GM21576 (cell line): ENCODE measurements at regions not wholly inside any gene's neighbourhood (a gene's known extent, or its start where the extent isn't known, plus 50 kb on each side); places are given as distances from the start of the nearest gene placed in this dataset.

Source experiments
- ATAC-seq: cut with Tn5 transposase; IDR thresholded peaks from one replicate; pipeline ENCODE4 v1.9.1; 2021; ENCODE audit warnings: mild to moderate bottlenecking, moderate library complexity; ENCODE audit not compliant: unreplicated experiment

GRCh38 chr14:86505808-86506207, 975.9 kb downstream of the FLRT2 start:
- no peak for ATAC-seq

DNA sequence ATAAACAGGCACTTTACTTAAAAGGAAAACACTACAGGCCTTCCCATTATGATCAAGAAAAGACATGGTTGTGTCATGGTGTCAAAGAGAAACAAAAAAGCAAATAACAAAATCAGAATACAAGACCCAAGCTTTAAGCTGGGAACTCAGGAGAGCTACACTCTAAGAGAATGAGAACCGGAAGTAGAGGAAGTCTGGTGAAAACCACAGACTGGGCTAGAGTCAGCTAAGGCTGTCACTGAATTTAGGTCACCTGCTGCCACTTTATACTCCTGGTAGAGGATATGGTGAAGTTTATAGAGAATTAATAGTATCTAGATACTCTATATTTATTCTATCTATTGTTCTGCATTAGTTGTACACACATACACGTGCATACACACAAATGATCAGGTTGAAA, 971.7 kb downstream of the FLRT2 start:
- ATAC-seq: no peak

DNA sequence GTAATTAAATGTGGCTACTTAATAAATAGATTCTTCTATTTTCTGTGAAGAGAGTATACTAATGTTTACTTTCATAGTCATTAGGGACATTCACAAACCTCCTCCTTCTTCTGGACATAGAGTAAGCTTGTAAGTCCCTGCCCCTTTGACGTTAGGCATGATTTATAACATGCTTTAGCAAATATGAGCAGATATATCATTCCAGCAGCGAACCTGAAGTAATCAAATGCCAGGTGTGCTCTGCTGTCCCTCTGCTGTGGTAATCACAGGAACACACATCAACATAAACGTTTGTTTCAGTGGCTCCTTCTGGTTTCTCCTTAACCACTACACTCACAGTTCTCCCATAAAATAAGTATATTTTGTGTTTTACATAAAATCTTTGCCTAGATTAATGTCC, 961.8 kb downstream of the FLRT2 start:
- no peak for ATAC-seq

GRCh38 chr14:86481104-86481503, 951.2 kb downstream of the FLRT2 start:
- ATAC-seq: no peak

- no peak for ATAC-seq
Observed at GRCh38 chr14:86464341-86464740, 934.4 kb downstream of the FLRT2 start.

GRCh38 chr14:86462193-86462753, 932.3 kb downstream of the FLRT2 start:
- ATAC-seq: no peak

GRCh38 chr14:86457481-86458135, 927.7 kb downstream of the FLRT2 start:
- ATAC-seq: no peak

- ATAC-seq: no peak
Observed at GRCh38 chr14:86450085-86450484, 920.1 kb downstream of the FLRT2 start.

DNA sequence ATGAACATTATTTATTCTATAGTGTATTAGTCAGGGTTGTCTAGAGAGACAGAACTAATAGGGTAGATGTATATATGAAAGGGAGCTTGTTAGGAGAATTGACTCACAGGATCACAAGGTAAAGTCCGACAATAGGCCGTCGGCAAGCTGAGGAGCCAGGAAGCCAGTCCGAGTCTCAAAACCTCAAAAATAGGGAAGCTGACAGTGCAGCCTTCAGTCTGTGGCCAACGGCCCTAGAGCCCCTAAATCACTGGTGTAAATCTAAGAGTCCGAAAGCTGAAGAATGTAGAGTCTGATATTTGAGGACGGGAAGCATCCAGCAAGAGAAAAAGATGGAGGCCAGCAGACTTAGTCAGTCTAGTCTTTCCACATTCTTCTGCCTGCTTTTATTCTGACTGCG, 912.2 kb downstream of the FLRT2 start:
- no peak for ATAC-seq

DNA sequence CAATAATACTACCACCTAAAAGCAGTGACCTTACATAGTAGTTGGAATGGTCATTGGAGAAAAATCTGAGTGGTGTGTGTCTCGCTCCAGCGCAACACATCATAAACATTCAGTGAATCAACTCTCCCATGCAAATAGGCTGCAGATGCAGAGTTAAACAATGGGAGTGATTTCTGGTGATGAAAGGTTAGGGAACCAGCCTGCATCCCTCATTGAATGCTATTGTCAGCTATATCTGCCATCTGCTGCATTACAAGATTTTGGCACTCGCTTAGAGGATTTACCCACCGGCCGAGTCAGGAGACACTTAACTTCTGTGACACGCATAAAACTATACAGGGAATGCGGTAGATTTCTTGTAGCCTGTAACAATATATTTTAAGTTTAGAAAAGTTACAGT, 900.9 kb downstream of the FLRT2 start:
- no peak for ATAC-seq

GRCh38 chr14:86423214-86423613, 893.3 kb downstream of the FLRT2 start:
- ATAC-seq: no peak

DNA sequence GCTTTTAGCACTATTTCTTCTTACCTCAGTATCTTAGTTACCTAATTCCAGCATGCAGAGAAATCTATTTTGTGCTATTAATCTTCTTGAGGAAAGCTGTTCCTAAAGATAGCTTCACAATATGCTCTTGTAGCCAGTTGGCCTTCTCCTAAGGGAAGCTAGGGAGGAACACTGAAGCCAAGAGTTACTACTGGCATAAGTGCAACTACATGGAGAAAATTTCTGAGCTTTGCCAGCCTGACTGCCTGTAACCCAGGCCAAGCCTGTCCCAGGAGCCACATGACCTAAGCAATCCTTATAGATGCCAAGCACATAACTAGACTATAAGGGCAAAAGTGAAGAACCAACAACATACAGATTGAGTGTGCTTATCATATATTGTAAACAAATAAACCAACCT, 890.2 kb downstream of the FLRT2 start:
- no peak for ATAC-seq

DNA sequence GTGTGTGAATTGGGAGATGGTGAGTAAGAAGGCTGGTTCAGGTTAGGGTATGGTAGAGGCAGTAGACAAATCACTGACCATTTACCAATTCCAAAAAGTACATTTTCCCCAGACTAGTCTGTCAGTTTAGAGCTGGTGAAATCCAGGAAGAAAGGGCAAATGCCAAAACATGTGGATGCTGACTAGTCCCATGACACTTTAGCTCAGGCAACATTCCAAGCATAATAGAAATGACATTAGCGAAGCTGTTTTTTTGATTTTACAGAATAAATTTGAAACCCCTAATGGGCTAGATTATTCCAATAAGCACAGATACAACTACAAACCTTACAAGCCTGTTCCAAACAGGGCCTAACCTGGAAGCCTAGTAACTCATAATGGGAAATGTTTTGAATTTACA, 884.2 kb downstream of the FLRT2 start:
- ATAC-seq: no peak

DNA sequence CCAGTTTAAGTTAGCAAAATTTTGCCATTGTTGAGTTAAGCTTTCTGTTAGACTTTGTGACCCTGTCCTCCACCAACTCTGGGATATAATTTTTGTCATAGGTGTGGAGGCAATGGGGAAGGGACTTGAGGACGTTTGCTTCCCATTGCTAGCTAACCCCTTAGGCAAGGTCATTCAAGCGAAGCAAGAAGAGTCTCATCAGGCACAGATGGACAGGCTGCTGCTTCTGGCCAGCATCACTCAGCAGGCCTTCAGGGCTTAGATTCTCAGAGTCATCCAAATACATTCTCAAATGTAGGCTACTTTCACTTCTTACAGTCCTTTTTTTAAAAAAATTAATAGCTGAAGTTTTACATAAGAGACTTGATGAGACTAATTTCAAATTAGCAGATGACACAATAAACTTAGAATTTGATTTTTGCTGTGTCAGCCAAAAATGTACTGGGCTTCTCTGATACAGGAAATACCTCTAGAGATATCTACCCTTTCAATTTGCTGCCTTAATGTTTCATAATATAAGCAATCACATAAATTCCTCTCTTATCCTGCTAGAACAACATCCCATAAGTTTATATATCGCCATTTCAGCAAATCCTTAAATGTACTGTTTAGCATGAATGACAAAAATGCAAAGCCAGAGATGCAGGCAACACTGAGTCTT, 875.2 kb downstream of the FLRT2 start:
- no peak for ATAC-seq

DNA sequence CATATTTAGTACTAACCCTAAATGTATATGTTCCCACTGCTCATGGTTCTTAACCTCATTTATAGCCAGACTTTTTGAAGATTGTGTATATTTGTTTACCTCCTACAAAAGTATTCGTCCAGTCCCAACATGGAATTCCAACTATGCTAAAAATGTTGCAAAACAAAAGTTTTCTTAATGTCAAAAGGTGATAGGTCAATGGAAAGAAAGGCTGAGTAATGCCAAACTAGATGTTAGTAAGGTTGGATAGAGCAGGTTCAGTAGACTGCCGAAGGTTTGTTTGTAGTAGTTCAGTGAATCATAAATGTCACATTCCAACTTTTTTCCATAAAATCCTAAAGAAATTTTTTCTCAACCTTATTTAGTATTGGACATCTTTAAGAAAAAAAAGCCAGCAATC, 874.5 kb downstream of the FLRT2 start:
- no peak for ATAC-seq

DNA sequence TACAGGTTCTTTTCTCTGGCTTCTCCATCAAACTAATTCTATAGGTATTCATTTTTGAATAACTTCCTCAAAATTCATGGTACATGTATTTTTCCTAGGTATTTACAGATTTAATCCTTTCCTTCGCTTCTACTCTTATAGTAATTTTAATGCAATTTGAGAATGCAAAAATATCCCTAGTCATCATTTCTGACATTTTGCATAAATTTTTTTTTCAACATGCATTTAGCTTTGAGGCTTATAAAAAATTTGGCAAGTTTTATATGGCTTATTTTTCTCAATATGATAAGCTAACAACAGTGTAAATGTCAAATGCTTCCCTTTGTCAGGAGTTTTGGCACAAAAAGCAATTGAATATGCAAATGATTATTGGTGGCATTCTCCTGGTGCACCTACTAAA, 872.6 kb downstream of the FLRT2 start:
- no peak for ATAC-seq

DNA sequence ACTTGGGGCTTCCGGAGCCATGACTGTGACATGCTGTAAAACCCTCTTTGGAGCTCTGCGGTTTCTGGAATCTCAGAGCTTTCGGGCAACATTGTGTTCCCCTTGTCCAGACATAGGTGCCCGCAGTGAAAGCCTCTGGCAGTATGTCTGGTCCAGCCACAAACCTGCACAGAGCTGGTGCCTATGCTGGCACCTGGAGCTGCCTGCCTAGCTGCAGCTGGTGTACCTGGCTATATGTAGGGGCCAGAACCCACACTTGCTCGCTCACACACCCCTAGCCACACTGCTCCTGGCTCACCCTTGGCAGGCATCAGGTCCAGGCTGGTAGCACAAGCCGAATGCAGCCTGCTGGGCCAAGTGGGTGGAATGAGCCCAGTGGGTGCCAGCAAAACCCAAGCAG, 861.1 kb downstream of the FLRT2 start:
- no peak for ATAC-seq

DNA sequence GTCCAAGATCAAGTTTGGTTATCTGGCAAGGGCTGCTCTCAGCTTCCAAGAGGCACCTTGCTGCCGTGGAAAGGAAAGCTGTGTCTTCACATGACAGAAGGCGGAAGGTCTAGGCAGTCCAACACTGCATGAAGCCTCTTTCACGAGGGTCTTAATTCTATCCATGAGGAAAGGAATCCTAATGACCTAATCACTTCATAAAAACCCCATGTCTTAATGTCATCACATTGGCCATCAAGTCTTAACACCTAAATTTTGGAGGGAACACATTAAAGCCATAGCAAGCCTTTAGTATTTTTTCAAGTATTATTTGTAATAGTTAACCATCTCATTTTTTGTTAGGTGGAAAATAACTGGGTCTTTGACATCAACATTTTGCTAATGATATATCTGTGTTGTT, 858.3 kb downstream of the FLRT2 start:
- no peak for ATAC-seq

DNA sequence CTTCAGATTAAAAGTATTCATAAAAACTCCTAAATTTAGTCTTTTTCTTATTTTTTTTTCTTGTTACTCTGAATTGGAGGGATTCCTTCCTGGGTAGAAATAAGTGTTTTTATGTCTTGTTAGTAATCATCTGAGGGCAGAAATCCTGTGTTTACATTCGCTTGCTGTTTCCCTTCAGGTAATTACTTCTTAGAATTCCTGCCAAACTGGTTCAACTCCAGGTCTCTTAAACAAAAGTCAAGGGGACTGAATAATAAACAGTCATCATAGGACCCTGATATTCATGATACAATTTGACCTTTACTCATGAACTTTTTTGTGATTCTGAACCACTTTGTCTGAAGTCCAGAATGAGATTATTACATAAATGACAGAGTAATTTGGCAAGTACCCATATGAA, 843.9 kb downstream of the FLRT2 start:
- no peak for ATAC-seq

DNA sequence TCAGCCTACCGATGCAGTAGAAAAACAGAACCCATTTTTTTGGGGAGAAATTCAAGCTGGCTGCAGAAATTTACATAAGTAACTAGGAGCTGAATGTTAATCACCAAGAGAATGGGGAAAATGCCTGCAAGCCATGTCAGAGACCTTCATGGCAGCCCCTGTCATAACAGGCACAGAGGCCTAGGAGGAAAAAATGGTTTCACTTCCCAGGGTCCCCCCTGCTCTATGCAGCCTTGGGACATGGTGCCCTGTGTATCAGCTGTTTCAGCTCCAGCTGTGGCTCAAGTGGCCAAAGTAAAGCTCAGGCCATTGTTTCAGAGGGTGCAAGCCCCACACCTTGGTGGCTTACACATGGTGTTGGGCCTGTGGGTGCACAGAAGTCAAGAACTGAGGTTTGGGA, 842.5 kb downstream of the FLRT2 start:
- no peak for ATAC-seq

GRCh38 chr14:86364634-86365033, 834.7 kb downstream of the FLRT2 start:
- ATAC-seq: no peak

DNA sequence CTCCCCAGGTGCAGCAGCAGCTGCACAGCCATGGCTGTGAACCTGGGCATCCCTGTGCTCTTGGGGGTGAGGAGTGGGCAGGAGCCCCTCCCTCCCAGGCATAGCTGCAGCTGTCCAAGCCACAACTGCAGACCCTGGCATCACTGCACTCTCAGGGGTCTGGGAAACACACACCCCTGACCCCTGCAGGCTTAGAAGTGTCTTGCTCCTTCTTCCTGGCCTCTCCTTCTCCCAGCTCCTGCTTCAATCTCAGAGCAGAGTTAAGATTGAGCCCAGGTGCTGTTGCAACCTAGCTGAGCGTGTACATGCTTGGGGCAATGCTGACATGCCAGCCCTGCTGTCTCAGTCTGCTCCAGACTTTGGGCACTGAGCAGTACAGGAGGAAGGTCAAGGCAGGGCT, 833.6 kb downstream of the FLRT2 start:
- ATAC-seq: no peak

DNA sequence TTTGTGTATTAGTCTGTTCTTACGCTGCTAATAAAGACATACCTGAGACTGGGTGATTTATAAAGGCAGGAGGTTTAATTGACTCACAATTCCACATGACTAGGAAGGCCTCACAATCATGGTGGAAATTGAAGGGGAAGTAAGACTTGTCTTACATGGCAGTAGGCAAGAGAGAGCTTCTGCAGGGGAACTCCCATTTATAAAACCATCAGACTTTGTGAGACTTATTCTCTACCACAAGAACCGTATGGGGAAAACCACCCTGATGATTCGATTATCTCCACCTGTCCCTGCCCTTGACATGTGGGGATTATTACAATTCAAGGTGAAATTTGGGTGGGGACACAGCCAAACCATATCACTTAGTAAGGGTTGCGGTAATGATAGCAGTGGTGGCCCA, 833.1 kb downstream of the FLRT2 start:
- no peak for ATAC-seq
